GM13977 (cell line): ENCODE measurements at regions not wholly inside any gene's neighbourhood (a gene's known extent, or its start where the extent isn't known, plus 50 kb on each side); places are given as distances from the start of the nearest gene placed in this dataset.

Experiments used
- DNase-seq: peaks from one replicate; pipeline ENCODE4 v3.0.0; 2012; ENCODE audit warnings: low spot score
- in situ Hi-C: fragments of 300-500 bp; cut with MboI; formaldehyde crosslinking; loops from one replicate; pipeline ENCODE4 v1.12.0; 2022; ENCODE audit warnings: low sequenced_read_pairs, low pct_unique_long_range_greater_than_20kb, mixed read lengths, inconsistent platforms; ENCODE audit not compliant: unreplicated experiment
- TF ChIP-seq, protein P1 (sequence below): IDR thresholded peaks from 2 replicates; pipeline ENCODE4 v1.5.1; 2012; ENCODE audit warnings: mild to moderate bottlenecking, control low read depth; ENCODE audit not compliant: insufficient read depth; ENCODE audit errors: extremely low read depth, missing control alignments

DNA sequence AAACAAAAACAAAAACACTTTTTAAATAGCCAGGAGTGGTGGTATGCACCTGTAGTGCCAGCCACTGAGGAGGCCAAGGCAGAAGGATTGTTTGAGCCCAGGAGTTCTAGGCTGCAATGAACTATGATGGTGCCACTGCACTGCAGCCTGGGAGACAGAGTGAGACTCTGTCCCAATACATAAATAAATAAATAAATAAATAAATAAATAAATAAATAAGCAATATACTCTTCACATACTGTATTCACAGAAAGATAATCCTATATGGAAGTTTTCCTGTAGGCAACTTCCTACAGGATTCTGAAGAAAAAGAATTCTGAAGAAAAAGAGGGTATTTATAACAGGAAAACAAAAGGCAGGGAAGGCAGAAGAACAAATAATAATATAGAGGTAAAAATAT is 293.3 kb upstream of the GRIA3 start:
- TF ChIP-seq, protein P1, sequence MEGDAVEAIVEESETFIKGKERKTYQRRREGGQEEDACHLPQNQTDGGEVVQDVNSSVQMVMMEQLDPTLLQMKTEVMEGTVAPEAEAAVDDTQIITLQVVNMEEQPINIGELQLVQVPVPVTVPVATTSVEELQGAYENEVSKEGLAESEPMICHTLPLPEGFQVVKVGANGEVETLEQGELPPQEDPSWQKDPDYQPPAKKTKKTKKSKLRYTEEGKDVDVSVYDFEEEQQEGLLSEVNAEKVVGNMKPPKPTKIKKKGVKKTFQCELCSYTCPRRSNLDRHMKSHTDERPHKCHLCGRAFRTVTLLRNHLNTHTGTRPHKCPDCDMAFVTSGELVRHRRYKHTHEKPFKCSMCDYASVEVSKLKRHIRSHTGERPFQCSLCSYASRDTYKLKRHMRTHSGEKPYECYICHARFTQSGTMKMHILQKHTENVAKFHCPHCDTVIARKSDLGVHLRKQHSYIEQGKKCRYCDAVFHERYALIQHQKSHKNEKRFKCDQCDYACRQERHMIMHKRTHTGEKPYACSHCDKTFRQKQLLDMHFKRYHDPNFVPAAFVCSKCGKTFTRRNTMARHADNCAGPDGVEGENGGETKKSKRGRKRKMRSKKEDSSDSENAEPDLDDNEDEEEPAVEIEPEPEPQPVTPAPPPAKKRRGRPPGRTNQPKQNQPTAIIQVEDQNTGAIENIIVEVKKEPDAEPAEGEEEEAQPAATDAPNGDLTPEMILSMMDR = no peak
- DNase-seq = no peak
- in situ Hi-C loops = no loop called here

DNA sequence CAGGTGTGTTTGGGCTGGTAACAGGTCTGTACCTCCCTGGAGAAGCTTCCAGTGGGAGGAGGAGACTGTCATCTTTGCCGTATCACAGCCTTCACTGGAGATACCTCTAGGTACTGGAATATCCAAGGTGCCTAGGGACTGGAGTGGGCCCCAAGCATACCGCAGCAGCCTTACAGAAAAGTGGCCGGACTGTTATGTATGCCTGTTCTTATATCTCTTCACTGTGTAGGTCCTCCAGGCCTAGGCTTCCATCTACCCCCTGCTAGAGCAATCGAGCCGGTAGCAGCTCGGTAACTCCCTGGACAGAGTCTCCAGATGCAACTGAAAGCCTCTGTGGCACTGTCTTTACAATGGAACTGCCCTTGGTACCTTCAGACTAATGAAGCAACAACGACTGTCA is 277.4 kb upstream of the GRIA3 start:
- TF ChIP-seq, protein P1 = no peak
- in situ Hi-C loops = no loop called here
- DNase-seq = no peak

DNA sequence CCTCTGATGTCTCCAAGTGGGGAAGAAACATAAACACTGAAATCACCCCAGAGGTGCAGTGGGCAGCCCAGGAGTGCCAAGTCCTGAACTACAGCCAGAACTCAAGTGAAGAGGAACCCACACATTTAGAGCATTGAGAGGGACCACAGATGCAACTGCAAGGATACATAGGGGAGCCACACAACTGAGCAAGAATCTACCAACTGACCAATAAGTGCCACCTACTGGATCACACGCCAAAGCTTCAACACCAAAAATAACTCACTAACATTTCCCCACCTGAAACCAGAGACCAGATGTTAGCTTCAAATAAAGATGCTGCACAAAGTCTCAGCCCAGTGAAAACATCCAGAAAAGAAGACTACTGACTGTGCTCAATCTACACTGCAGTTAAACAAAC is 276.7 kb upstream of the GRIA3 start:
- TF ChIP-seq, protein P1 = no peak
- in situ Hi-C loops = no loop called here
- no peak for DNase-seq

DNA sequence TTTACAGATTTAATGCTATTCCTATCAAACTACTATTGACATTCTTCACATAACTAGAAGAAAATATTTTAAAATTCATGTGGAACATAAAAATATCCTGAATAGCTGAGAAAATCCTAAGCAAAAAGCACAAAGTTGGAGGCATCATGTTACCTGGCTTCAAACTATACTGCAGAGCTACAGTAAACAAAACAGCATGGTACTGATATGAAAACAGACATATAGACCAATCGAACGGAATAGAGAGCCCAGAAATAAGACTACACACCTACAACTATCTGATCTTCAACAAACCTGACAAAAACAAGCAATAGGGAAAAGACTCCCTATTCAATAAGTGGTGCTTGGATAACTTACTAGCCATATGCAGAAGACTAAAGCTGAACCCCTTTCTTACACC is 273.4 kb upstream of the GRIA3 start:
- no peak for DNase-seq
- in situ Hi-C loops = no loop called here
- TF ChIP-seq, protein P1 = no peak

DNA sequence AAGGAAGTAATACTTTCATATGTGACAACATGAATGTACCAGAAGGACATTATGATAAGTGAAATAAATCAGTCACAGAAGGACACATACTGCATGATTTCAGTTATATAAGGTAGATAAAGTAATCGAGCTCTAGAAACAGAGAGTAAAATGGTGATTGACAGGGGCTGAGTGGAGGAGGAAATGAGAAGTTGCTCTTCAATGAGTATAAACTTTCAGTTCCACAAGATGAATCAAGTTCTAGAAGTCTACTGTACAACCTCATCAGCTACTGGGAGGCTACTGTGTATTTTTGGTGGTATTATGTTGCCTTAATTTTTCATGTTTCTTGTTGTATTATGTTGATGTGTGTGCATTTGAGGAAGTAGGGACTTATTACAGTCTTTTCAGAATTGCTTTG is 270.9 kb upstream of the GRIA3 start:
- DNase-seq = no peak

DNA sequence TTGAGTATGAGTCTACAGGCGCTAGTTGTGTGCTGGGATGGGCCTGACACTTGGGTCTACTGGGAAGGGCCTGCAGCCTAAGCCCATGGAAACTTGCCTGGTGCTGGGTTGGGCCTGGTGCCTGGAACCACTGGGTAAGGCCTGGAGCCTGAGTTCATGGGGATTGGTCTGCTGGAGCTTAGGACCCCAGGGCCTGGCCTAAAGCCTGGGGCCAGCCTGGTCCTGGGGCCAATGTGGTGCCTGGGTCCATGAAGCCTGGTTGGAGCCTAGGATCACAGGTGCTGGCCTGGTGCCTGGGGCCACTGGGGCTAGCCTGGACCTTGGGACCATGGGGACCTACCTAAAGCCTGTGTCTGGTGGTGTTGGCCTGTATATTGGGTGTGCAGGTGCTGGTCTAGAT is 270.3 kb upstream of the GRIA3 start:
- no peak for DNase-seq
- TF ChIP-seq, protein P1 = no peak
- in situ Hi-C loops = no loop called here

More for the DNA sequence above, 270.9 kb upstream of the GRIA3 start:
- in situ Hi-C loops = no loop called here
- TF ChIP-seq, protein P1 = no peak

DNA sequence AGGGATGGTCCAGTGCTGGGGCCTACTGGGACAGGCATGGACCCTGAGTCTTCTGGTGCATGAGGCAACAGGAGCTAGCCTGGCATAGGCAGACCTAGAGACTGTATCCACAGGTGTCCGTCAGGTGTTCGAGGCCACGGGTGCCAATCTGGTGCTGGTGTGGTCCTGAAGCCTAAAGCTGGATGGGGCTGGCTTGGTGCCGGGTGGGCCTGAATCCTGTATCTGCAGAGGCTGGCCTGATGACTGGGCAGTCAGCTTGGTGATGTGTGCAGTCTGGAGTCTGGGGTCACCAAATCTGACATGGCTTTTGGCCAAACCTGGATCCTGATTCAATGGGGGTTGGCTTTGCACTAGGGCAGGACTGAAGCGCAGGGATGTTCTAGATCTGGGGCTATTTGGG is 269.8 kb upstream of the GRIA3 start:
- no peak for DNase-seq
- TF ChIP-seq, protein P1 = no peak
- in situ Hi-C loops = no loop called here
